22Rv1 (cell line): ENCODE measurements at regions not wholly inside any gene's neighbourhood (a gene's known extent, or its start where the extent isn't known, plus 50 kb on each side); places are given as distances from the start of the nearest gene placed in this dataset.

ENCODE experiments used
- H3K27ac ChIP-seq: fragments of 450-650 bp; 2 replicates; pipeline ENCODE4 v1.5.1; 2017
- CTCF ChIP-seq: fragments of 450-650 bp; IDR thresholded peaks from 2 replicates; pipeline ENCODE4 v1.5.1; 2017; ENCODE audit warnings: mild to moderate bottlenecking
- ZFX ChIP-seq: fragments of 450-650 bp; IDR thresholded peaks from 2 replicates; pipeline ENCODE4 v1.6.1; 2017; ENCODE audit warnings: antibody characterized with exemption, borderline replicate concordance

- no peak for TF ChIP-seq CTCF
- TF ChIP-seq ZFX = no peak
- H3K27ac ChIP-seq = no peak overlapping the region
Measured at GRCh38 chr11:103749158-103749557, 287.3 kb upstream of the DDI1 start.

- no peak for TF ChIP-seq ZFX
- H3K27ac ChIP-seq = no peak overlapping the region
Measured at GRCh38 chr11:103768816-103769215, 267.6 kb upstream of the DDI1 start.

GRCh38 chr11:103773059-103773458, 263.4 kb upstream of the DDI1 start:
- no peak for TF ChIP-seq CTCF
- TF ChIP-seq ZFX = no peak

GRCh38 chr11:103773537-103773936, 262.9 kb upstream of the DDI1 start:
- TF ChIP-seq ZFX (no peak), CTCF (no peak)
- H3K27ac ChIP-seq = no peak overlapping the region

More at GRCh38 chr11:103773059-103773458, 263.4 kb upstream of the DDI1 start:
- H3K27ac ChIP-seq = no peak overlapping the region

GRCh38 chr11:103779054-103779453, 257.4 kb upstream of the DDI1 start:
- no peak for TF ChIP-seq ZFX
- TF ChIP-seq CTCF = no peak
- no peak overlapping the region for H3K27ac ChIP-seq

GRCh38 chr11:103789952-103790351, 246.5 kb upstream of the DDI1 start:
- TF ChIP-seq ZFX (no peak), CTCF (no peak)
- no peak overlapping the region for H3K27ac ChIP-seq

- no peak overlapping the region for H3K27ac ChIP-seq
- no peak for TF ChIP-seq CTCF
- TF ChIP-seq ZFX = no peak
Measured at GRCh38 chr11:103792981-103793468, 243.4 kb upstream of the DDI1 start.

- no peak for TF ChIP-seq ZFX
- no peak for TF ChIP-seq CTCF
- H3K27ac ChIP-seq = no peak overlapping the region
Measured at GRCh38 chr11:103794262-103794661, 242.2 kb upstream of the DDI1 start.
